ENCODE measurements at regions not wholly inside any gene's neighbourhood (a gene's known extent, or its start where the extent isn't known, plus 50 kb on each side); places are given as distances from the start of the nearest gene placed in this dataset.

GRCh38 chrX:6693051-6693450 is 158.1 kb upstream of the VCX3A start:
- TF ChIP-seq CTCF (optimal IDR thresholded peaks at IDR 0.05 in 1 of 3, IDR thresholded peaks at IDR 0.05 in 1 of 3, conservative IDR thresholded peaks at IDR 0.05 in 1 of 3; ENCODE audit: extremely low read depth in 1 of 3, insufficient read depth in 2 of 3, low read length in 3 of 3), result no peak
- no peak for TF ChIP-seq EZH2 (IDR thresholded peaks at IDR 0.05; ENCODE audit: low read length)
- no peaks in the 10 kb centered on the region for H3K27me3 ChIP-seq (ENCODE audit: control insufficient read depth, extremely low read depth, insufficient read depth, low read length)
- DNase-seq (ENCODE audit: low read depth, low spot score) (no peak), FAIRE-seq (no peak)
- no peaks in the 10 kb centered on the region for H4K20me1 ChIP-seq (ENCODE audit: control insufficient read depth, extremely low read depth, insufficient read depth, low read length)
- H3K4me2 ChIP-seq (ENCODE audit: control insufficient read depth, extremely low read depth, insufficient read depth, low read depth, low read length), result no peak overlapping the region
- H3K27ac ChIP-seq (ENCODE audit: control insufficient read depth, insufficient read depth, low read length), result no peak overlapping the region
- dilution Hi-C loops (cut with MboI; ENCODE audit: extremely low pct_ligation_motif_present, low sequenced_read_pairs), result no loop called here
- H3K4me1 ChIP-seq (ENCODE audit: control insufficient read depth, extremely low read depth, insufficient read depth, low read length), result no peaks in the 10 kb centered on the region
- no peaks in the 10 kb centered on the region for H3K36me3 ChIP-seq (ENCODE audit: control insufficient read depth in 2 of 2, extremely low read depth in 1 of 2, insufficient read depth in 2 of 2, low read length in 2 of 2)
- no peak overlapping the region for H3K9ac ChIP-seq (ENCODE audit: control insufficient read depth, extremely low read depth, insufficient read depth, low read length)
- H3K9me1 ChIP-seq (ENCODE audit: control insufficient read depth, extremely low read depth, insufficient read depth, low read length), result no peaks in the 10 kb centered on the region
- no peak overlapping the region for H2AFZ ChIP-seq (ENCODE audit: control insufficient read depth, low read length)
- no peaks in the 10 kb centered on the region for H3K9me3 ChIP-seq (ENCODE audit: control insufficient read depth, low read depth, low read length)
- H3K4me3 ChIP-seq (ENCODE audit: control insufficient read depth in 2 of 3, extremely low read depth in 1 of 3, insufficient read depth in 2 of 3, low read depth in 1 of 3, low read length in 3 of 3), result no peak overlapping the region
- no peaks in the 10 kb centered on the region for H3K79me2 ChIP-seq (ENCODE audit: control insufficient read depth, insufficient read depth, low read length)

- H3K79me2 ChIP-seq (ENCODE audit: control insufficient read depth, insufficient read depth, low read length), result no peaks in the 10 kb centered on the region
- dilution Hi-C loops (cut with MboI; ENCODE audit: extremely low pct_ligation_motif_present, low sequenced_read_pairs), result no loop called here
- DNase-seq (ENCODE audit: low read depth, low spot score), result no peak
- H3K36me3 ChIP-seq (ENCODE audit: control insufficient read depth in 2 of 2, extremely low read depth in 1 of 2, insufficient read depth in 2 of 2, low read length in 2 of 2), result no peaks in the 10 kb centered on the region
- no peaks in the 10 kb centered on the region for H3K27me3 ChIP-seq (ENCODE audit: control insufficient read depth, extremely low read depth, insufficient read depth, low read length)
- no peaks in the 10 kb centered on the region for H3K9me3 ChIP-seq (ENCODE audit: control insufficient read depth, low read depth, low read length)
- no peak overlapping the region for H3K27ac ChIP-seq (ENCODE audit: control insufficient read depth, insufficient read depth, low read length)
- H3K4me3 ChIP-seq (ENCODE audit: control insufficient read depth in 2 of 3, extremely low read depth in 1 of 3, insufficient read depth in 2 of 3, low read depth in 1 of 3, low read length in 3 of 3), result no peak overlapping the region
- no peak overlapping the region for H3K4me2 ChIP-seq (ENCODE audit: control insufficient read depth, extremely low read depth, insufficient read depth, low read depth, low read length)
- no peaks in the 10 kb centered on the region for H3K9me1 ChIP-seq (ENCODE audit: control insufficient read depth, extremely low read depth, insufficient read depth, low read length)
- H2AFZ ChIP-seq (ENCODE audit: control insufficient read depth, low read length), result no peak overlapping the region
- no peaks in the 10 kb centered on the region for H4K20me1 ChIP-seq (ENCODE audit: control insufficient read depth, extremely low read depth, insufficient read depth, low read length)
- H3K9ac ChIP-seq (ENCODE audit: control insufficient read depth, extremely low read depth, insufficient read depth, low read length), result no peak overlapping the region
- no peaks in the 10 kb centered on the region for H3K4me1 ChIP-seq (ENCODE audit: control insufficient read depth, extremely low read depth, insufficient read depth, low read length)
- TF ChIP-seq CTCF (optimal IDR thresholded peaks at IDR 0.05 in 1 of 3, IDR thresholded peaks at IDR 0.05 in 1 of 3, conservative IDR thresholded peaks at IDR 0.05 in 1 of 3; ENCODE audit: extremely low read depth in 1 of 3, insufficient read depth in 2 of 3, low read length in 3 of 3) (no peak), EZH2 (IDR thresholded peaks at IDR 0.05; ENCODE audit: low read length) (no peak)
- FAIRE-seq, result no peak
Measured at GRCh38 chrX:6685489-6685888, 150.6 kb upstream of the VCX3A start.

Measured in keratinocyte (primary cell).